T-helper 17 cell (primary cell): ENCODE measurements at regions not wholly inside any gene's neighbourhood (a gene's known extent, or its start where the extent isn't known, plus 50 kb on each side); places are given as distances from the start of the nearest gene placed in this dataset.
A peak's percentile ranks its signal among the peaks of the same experiment; 100 is the strongest.

Experiments used
- ATAC-seq: fragments of 150-1000 bp; cut with Tn5 transposase; 2 replicates; pipeline ENCODE4 v1.10.0; 2021; ENCODE audit warnings: mild to moderate bottlenecking, moderate library complexity
- DNase-seq, 3 donors: peaks; one replicate each; pipeline versions ENCODE4 v3.0.0 to v3.0.0-alpha.2; 2020 to 2021
- H3K9me3 ChIP-seq: one replicate; pipeline ENCODE4 v1.7.0; 2013; ENCODE audit warnings: low read length, mild to moderate bottlenecking; ENCODE audit not compliant: control insufficient read depth, poor library complexity, severe bottlenecking
- H3K27ac Mint-ChIP-seq: one replicate; pipeline ENCODE4 v1.8.0; 2022; ENCODE audit warnings: mild to moderate bottlenecking, moderate library complexity, mixed read lengths
- H3K27me3 Mint-ChIP-seq: one replicate; pipeline ENCODE4 v1.8.0; 2022; ENCODE audit warnings: mixed read lengths
- H3K36me3 Mint-ChIP-seq: one replicate; pipeline ENCODE4 v1.8.0; 2022; ENCODE audit warnings: low read depth, mixed read lengths
- H3K4me1 Mint-ChIP-seq: one replicate; pipeline ENCODE4 v1.8.0; 2022; ENCODE audit warnings: mild to moderate bottlenecking, mixed read lengths
- H3K4me3 Mint-ChIP-seq: one replicate; pipeline ENCODE4 v1.8.0; 2022; ENCODE audit warnings: mild to moderate bottlenecking, moderate library complexity, mixed read lengths

GRCh38 chr2:64704161-64704560, 50.4 kb upstream of the SERTAD2 start:
- Mint-ChIP-seq H3K4me1 (peaks cover 6% of the 10 kb centered on the region), H3K27ac (no peak overlapping the region), H3K36me3 (no peaks in the 10 kb centered on the region), H3K27me3 (no peaks in the 10 kb centered on the region), H3K4me3 (no peak overlapping the region)
- DNase-seq (no peak), ATAC-seq (no peak)
- no peaks in the 10 kb centered on the region for H3K9me3 ChIP-seq

- H3K27me3 Mint-ChIP-seq, result no peaks in the 10 kb centered on the region
- H3K9me3 ChIP-seq, result no peaks in the 10 kb centered on the region
- no peak overlapping the region for H3K27ac Mint-ChIP-seq
- ATAC-seq (no peak), DNase-seq (no peak)
- H3K4me1 Mint-ChIP-seq, result peaks cover 2% of the 10 kb centered on the region
- no peaks in the 10 kb centered on the region for H3K36me3 Mint-ChIP-seq
- H3K4me3 Mint-ChIP-seq, result no peak overlapping the region
Measured at GRCh38 chr2:64704996-64705395, 51.3 kb upstream of the SERTAD2 start.

GRCh38 chr2:64707276-64707675, 53.6 kb upstream of the SERTAD2 start:
- Mint-ChIP-seq H3K4me1 (peaks cover 10% of the 10 kb centered on the region), H3K27me3 (no peaks in the 10 kb centered on the region), H3K27ac (no peak overlapping the region), H3K36me3 (no peaks in the 10 kb centered on the region), H3K4me3 (no peak overlapping the region)
- no peak for DNase-seq
- ATAC-seq, result no peak
- no peaks in the 10 kb centered on the region for H3K9me3 ChIP-seq

DNA sequence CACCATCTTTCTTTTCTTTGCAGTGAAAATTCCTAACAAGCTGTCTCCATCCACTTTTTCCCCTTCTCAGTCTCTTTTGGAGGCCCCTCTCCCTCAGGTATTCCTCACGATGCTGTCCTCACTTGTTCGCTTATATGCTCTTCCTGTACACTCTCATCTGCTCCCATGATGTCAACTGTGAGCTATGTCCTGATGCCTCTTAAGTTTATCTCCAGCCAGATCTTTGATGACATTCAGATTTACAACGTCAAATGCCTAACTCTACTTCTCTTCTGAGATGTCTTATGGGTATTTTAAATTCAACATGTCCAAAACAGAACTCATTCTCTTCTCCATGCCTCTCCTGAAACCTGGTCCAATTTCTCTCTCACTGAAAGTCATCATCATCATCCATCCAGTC, 55.1 kb upstream of the SERTAD2 start:
- Mint-ChIP-seq H3K4me1 (peaks cover 13% of the 10 kb centered on the region), H3K36me3 (no peaks in the 10 kb centered on the region), H3K4me3 (no peak overlapping the region), H3K27me3 (no peaks in the 10 kb centered on the region), H3K27ac (no peak overlapping the region)
- no peaks in the 10 kb centered on the region for H3K9me3 ChIP-seq
- DNase-seq (no peak), ATAC-seq (no peak)

DNA sequence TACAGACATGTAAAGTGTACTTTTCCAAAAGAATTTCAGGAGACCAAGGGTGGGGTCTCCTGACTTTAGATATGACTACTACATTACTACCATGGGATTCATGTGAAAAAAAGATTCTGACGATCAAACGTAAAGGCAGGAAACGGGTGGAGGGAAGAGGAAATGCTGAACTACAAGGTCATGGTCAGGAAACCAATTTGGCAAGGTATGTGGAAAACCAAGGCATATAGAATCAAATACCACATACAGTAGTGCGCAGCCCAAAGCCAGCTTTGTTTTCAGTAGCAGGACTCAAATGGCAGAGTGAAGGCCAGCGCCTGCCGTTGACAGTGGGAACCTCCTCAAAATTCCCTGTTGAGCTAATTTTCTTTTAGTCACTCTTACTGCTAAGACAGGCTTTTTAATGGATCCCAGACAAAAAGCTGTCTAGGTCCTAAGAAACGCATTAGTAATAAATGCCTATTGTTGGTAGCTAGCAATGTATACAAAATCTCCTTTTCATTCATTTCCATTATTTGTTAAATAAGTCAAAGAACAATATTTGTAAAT, 57.6 kb upstream of the SERTAD2 start:
- no peak for DNase-seq
- Mint-ChIP-seq H3K4me3 (peak overlapping the region; percentile 59), H3K27ac (peak overlapping the region; percentile 30), H3K4me1 (peaks cover 13% of the 10 kb centered on the region), H3K27me3 (no peaks in the 10 kb centered on the region), H3K36me3 (no peaks in the 10 kb centered on the region)
- no peaks in the 10 kb centered on the region for H3K9me3 ChIP-seq
- ATAC-seq, result peak; percentile 32

DNA sequence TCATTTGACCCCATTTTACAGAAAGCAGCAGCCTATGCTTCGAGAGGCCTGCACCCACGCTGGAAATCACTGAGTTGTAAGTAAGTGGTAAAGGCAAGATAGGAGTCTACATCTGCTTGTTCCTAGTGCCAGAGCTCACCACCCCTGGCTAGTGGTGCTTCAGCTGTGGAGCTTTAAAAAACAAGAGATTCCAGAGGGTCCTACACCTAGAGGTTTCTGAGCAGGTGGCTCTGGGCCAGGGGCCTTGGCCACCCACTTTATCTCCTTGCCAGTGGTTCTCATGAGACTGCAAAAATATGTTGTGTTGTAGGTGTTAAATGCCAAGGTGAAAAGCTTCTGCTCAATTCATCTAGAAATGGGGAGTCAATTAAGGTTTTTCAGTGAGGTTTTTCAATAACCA, 60.0 kb upstream of the SERTAD2 start:
- no peaks in the 10 kb centered on the region for H3K9me3 ChIP-seq
- no peak for ATAC-seq
- H3K27me3 Mint-ChIP-seq, result no peaks in the 10 kb centered on the region
- peaks cover 17% of the 10 kb centered on the region for H3K4me1 Mint-ChIP-seq
- H3K36me3 Mint-ChIP-seq, result no peaks in the 10 kb centered on the region
- no peak overlapping the region for H3K27ac Mint-ChIP-seq
- no peak for DNase-seq
- H3K4me3 Mint-ChIP-seq, result no peak overlapping the region

GRCh38 chr2:64716569-64716968, 62.9 kb upstream of the SERTAD2 start:
- H3K4me1 Mint-ChIP-seq, result peaks cover 10% of the 10 kb centered on the region
- no peaks in the 10 kb centered on the region for H3K36me3 Mint-ChIP-seq
- H3K27ac Mint-ChIP-seq, result no peak overlapping the region
- DNase-seq (no peak), ATAC-seq (no peak)
- H3K4me3 Mint-ChIP-seq, result no peak overlapping the region
- H3K9me3 ChIP-seq, result no peaks in the 10 kb centered on the region
- no peaks in the 10 kb centered on the region for H3K27me3 Mint-ChIP-seq

GRCh38 chr2:64718250-64718885, 64.7 kb upstream of the SERTAD2 start:
- H3K9me3 ChIP-seq, result no peaks in the 10 kb centered on the region
- H3K27me3 Mint-ChIP-seq, result no peaks in the 10 kb centered on the region
- no peak overlapping the region for H3K27ac Mint-ChIP-seq
- ATAC-seq (no peak), DNase-seq (no peak)
- peaks cover 4% of the 10 kb centered on the region for H3K4me1 Mint-ChIP-seq
- no peak overlapping the region for H3K4me3 Mint-ChIP-seq
- H3K36me3 Mint-ChIP-seq, result no peaks in the 10 kb centered on the region

DNA sequence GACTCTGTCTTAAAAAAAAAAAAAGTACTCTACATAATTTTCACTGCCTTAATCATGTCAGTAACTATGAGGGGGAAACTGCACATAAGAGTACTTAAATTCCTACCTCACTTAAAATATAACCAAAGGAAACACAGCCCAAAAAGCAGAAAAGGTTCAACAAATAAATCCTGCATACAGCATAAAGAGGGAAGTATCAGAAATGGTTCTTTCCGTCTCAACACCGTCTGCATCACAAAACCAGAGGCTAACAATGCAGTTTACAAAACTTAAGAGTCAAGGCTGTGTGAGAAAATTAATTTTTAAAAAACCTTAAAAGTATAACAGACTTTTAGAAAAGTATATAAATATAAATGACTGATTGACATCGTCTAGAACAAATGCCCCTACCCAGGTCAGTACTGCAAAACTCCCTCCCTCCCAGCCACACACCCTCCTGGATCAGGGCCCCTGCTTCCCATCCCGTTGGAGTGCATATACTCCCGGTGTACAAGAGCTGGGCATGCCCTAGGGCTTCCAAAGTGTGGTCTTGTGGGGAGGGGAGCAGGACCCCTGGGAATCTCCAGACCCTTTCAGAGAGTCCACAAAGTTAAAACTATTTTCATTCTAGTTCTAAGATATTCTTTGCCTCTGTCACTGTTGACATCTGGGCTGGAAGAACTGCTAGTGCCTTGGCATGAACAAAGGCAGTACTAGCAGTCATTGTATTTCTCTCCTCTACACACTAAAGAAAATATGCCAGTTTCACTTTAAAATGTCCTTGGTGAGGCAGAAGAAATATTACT, 67.0 kb upstream of the SERTAD2 start:
- H3K27ac Mint-ChIP-seq, result no peak overlapping the region
- H3K4me1 Mint-ChIP-seq, result peaks cover 4% of the 10 kb centered on the region
- no peaks in the 10 kb centered on the region for H3K27me3 Mint-ChIP-seq
- H3K9me3 ChIP-seq, result no peaks in the 10 kb centered on the region
- DNase-seq (no peak), ATAC-seq (no peak)
- H3K4me3 Mint-ChIP-seq, result no peak overlapping the region
- H3K36me3 Mint-ChIP-seq, result no peaks in the 10 kb centered on the region

DNA sequence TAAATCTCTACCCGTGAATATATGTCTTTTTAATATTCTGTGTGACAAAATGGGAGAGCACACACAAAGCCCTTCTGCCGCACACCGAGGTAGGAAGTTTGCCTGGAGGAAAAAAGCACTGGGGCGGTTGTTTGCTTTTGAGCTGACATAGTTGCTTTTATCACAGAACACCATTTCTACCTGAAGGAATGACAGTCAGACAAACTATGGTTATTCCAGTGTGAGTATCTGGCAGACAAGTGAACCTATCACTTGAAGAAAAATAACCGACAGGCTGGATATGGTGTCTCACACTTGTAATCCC, 67.6 kb upstream of the SERTAD2 start:
- no peaks in the 10 kb centered on the region for H3K36me3 Mint-ChIP-seq
- H3K4me1 Mint-ChIP-seq, result peaks cover 6% of the 10 kb centered on the region
- no peak overlapping the region for H3K4me3 Mint-ChIP-seq
- H3K9me3 ChIP-seq, result no peaks in the 10 kb centered on the region
- H3K27me3 Mint-ChIP-seq, result no peaks in the 10 kb centered on the region
- no peak overlapping the region for H3K27ac Mint-ChIP-seq
- DNase-seq, result no peak
- ATAC-seq, result no peak

GRCh38 chr2:64722291-64723044, 68.8 kb upstream of the SERTAD2 start:
- no peaks in the 10 kb centered on the region for H3K9me3 ChIP-seq
- Mint-ChIP-seq H3K4me1 (peaks cover 10% of the 10 kb centered on the region), H3K27me3 (no peaks in the 10 kb centered on the region), H3K36me3 (no peaks in the 10 kb centered on the region), H3K4me3 (no peak overlapping the region), H3K27ac (no peak overlapping the region)
- DNase-seq (no peak), ATAC-seq (no peak)

- Mint-ChIP-seq H3K4me3 (peak overlapping the region; percentile 77), H3K36me3 (no peaks in the 10 kb centered on the region), H3K27ac (peak overlapping the region; percentile 85), H3K4me1 (peaks cover 25% of the 10 kb centered on the region), H3K27me3 (no peaks in the 10 kb centered on the region)
- DNase-seq (no peak), ATAC-seq (peak; percentile 61)
- H3K9me3 ChIP-seq, result no peaks in the 10 kb centered on the region
Measured at GRCh38 chr2:64727013-64727767, 73.5 kb upstream of the SERTAD2 start.
